Anterior cingulate cortex (tissue), 58 donors: ENCODE measurements at regions not wholly inside any gene's neighbourhood (a gene's known extent, or its start where the extent isn't known, plus 50 kb on each side); places are given as distances from the start of the nearest gene placed in this dataset.
"Not testable (repeated sequence)": the region's sequence is repeated elsewhere in the genome, so short reads cannot be mapped to it uniquely, and the experiment has no call there.

ENCODE experiments used
- DNase-seq, 58 donors: peaks; one replicate each; lab custom pipeline; 2025; lab: John Stamatoyannopoulos, UW

GRCh38 chr6:79396625-79397024 lies 140.6 kb downstream of the LCA5 start:
- DNase-seq: no peak

DNA sequence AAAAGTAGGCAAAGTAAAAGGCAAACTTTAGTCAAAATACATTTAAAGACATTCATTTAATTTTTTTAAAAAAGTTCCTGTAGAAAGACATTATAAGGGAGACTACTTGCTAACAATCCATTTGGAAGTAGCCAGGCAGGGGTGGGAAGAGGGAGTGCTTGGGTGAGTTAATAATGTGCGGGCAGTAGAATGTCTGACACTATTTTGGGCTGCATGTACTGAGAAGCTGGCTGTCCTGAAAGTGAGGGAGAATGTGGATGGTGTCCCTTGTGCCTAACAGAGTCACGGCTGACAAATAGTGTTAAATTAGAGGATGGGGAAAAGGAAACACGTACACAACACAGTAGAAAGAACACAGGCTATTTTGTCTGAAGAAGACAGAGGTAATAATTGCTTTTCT lies 142.5 kb downstream of the LCA5 start:
- no peak for DNase-seq

GRCh38 chr6:79392094-79392493 lies 145.1 kb downstream of the LCA5 start:
- DNase-seq: no peak

DNA sequence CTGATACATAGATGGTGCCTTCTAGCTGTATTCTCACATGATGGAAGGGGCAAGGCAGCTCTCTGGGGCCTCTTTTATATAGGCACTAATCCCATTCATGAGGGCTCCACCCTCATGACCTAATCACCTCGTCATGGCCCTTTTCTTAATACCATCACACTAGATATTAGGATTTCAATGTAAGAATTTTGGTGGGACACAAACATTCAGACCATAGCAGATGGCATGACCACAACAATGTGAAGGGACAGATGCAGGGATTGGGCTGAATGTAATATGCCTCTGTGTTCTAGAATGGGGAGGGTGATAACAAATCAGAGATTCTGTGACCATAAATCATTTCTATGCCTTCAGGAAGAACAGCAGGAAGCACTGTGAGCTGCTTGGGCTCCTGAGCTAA lies 145.8 kb downstream of the LCA5 start:
- DNase-seq: no peak

GRCh38 chr6:79385893-79386292 lies 151.3 kb downstream of the LCA5 start:
- no peak for DNase-seq

DNA sequence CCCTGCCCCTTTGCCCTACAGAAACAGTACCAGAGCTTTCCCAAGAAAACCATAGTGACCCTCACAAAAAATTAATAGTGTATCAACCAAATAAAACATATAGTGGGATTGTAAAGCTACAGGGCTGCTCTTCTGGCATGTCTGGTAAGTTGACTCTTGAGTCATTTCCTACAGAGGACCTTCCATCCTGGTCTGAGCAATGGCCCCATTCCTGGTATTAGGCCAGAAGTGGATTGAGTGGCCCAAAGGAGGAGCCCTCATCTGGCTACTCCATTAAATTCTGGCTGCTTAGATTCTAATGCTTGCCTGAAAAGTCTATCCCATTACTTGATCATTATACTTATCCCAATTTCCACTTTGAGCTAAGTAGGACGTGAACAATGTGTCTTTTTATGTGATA lies 150.9 kb upstream of the HMGN3 start:
- DNase-seq: no peak

GRCh38 chr6:79384845-79385244 lies 150.4 kb upstream of the HMGN3 start:
- DNase-seq: no peak

DNA sequence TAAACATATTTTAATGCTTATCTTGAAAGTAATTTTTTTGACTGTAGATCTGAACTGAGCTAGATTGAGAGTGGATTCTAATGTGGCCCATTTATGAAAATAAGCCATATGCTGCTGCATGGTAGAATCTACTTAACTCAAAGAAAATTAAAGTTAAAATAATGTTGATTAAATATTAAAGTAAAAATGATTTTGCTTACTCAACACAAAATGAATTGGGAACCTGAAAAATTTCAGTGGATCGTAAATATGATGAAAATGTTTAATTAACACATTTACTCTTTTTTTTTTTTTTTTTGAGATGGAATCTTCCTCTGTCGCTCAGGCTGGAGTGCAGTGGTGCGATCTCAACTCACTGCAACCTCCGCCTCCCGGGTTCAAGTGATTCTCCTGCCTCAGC lies 144.5 kb upstream of the HMGN3 start:
- no peak for DNase-seq

GRCh38 chr6:79377888-79378348 lies 143.4 kb upstream of the HMGN3 start:
- no peak for DNase-seq

DNA sequence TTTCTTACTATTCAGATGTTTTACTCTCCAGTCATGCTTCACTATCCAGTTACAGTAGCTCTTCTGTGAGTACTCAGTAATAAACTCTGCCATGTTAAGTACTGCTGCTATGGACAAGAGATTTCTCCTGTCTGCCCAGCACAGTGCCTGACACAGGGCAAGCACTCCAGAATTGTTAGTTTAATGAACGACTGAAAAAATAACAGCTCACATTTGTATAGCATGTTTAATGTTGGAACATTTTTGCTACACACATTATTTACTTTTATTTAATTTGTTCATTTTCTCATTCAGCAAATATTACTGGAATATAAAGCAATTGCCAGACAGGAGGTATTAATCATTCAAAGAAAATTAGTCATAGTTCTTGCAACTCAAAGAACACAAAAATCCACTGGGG lies 142.6 kb upstream of the HMGN3 start:
- DNase-seq: no peak

GRCh38 chr6:79375635-79376337 lies 141.3 kb upstream of the HMGN3 start:
- no peak for DNase-seq

DNA sequence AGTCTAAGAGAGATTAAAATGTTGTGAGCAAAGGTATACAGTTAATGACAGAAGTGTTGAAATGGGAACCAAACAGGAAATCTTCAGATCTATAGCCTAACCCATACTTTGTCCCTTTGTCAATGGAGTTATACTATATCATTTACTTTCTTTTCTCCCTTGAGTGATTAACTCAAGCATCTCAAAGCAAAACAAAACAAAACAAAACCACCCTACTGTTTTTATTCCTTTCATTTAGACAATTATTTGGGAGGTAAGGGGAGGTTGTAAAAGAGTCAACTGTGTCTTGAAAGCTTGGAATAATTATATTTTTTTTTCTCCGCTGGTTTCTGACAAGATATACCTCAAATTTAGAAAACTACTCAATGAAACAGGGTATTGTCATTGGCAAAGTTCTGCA lies 139.8 kb upstream of the HMGN3 start:
- DNase-seq: no peak

DNA sequence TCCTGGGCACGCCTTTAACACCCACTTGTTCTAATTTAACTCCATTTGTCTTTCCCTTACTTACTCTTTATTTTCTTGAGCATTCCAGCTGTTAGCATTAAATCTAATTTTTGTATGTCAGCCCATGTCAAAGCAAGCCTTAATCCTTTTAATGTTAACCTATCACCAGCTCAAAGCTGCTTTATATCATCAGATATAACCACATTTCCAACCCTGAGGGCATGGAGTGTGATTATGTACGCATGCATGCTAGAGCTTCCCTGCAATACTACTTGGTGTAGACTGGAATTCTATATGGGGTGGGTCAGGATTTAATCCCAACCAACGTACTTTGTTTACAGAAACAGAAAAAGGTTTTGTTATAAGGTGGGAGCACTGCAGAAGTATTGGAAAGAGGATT lies 139.4 kb upstream of the HMGN3 start:
- no peak for DNase-seq

DNA sequence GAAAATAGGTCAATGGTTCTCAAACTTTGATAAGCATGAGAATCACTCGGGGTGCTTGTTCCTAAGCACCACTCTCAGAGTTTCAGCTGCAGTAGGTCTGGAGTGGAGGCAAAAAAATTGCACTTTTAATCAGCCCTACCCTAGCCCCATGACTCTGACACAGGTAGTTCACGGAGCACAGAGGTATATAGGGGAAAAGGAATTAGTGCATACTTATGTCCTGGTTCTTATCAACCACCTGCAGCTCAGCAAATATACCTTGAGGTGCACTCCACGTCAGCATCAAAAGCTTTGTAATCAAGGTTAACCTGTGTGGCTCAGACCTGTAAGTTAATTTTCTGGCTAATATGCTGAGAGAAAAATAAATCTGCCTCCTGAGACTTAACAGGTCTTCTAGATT lies 138.8 kb upstream of the HMGN3 start:
- DNase-seq: no peak

DNA sequence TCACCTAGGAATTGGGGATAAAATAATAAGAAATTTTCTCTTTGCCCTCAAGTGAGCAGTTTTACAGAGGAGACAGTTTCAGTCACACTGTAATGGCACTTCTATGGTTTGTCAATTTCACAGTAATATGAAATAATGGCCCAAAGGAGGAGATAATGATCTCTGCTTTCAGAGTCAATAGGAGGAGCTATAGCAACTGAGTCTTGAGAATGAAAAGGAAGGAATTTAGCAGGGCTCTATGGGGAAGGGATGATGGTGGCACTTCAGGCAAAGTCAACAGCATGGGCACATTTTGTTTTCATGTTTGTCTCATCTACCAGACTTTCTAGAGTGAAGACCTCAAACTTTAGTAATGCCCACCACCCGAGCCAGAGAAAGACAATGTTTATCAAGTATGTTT lies 138.3 kb upstream of the HMGN3 start:
- DNase-seq: no peak

- DNase-seq: no peak
Measured at GRCh38 chr6:79369026-79369425, 134.5 kb upstream of the HMGN3 start.

GRCh38 chr6:79363441-79363840 lies 129.0 kb upstream of the HMGN3 start:
- DNase-seq: not testable (repeated sequence)

DNA sequence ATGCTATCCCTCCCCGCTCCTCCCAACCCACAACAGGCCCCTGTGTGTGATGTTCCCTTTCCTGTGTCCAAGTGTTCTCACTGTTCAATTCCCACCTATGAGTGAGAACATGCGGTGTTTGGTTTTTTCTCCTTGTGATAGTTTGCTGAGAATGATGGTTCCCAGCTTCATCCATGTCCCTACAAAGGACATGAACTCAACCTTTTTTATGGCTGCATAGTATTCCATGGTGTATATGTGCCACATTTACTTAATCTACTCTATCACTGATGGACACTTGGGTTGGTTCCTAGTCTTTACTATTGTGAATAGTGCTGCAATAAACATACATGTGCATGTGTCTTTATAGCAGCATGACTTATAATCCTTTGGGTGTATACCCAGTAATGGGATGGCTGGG lies 126.6 kb upstream of the HMGN3 start:
- not testable (repeated sequence) for DNase-seq

DNA sequence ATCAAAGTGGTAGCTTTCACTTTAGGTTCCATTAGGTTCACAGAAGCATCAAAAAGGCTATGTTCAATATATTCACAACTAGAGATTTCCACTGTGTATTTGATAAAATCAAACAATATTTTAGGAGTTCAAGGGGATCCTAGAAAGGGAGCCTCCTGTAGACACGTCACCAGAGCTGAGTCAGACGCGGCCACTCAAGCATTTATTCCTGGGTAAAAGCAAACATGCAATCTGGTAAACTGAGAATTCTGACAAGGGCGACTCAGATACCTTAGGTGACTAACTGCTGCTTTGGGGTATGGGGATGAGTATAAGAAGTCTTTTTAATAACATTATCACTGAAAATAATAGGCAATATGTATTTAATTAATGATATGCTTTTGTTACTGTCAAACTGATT lies 118.7 kb upstream of the HMGN3 start:
- DNase-seq: no peak

DNA sequence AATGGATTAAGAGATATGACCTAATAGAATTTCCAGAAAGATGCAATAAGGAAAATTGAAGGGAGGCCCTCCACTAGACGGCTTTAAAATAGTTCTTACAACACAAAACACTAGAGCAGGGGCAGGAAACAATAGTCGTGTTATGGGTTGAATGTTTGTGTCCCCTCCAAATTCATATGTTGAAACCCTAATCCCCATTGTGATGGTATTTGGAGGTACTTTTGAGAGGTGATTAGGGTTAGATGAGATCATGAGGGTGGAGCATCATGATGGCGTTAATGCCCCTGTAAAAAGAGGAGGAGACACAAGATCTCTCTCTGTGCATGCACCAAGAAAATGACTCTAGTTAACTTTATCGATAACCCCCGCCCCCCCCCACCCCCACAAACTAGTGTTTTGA lies 104.0 kb upstream of the HMGN3 start:
- no peak for DNase-seq

GRCh38 chr6:79335133-79335674 lies 100.7 kb upstream of the HMGN3 start:
- DNase-seq: no peak

DNA sequence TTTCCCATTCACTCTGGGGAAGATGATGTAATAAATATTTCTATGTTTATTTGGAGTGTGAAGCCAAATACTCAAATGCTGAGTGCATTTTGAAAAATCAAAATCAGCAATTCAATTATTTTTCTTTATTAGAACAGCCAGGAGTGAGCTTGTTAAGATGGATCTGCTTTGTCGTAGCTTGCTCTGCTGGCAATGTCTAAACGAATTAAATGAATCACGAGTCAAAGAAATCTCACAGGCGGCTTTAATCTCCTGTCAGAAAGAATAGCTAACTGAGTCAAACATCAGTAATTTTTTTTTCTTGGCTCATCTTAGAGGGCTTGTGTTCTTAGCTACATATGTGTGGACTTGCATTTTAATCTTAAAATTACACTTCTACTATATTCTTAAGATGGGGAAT lies 100.2 kb upstream of the HMGN3 start:
- no peak for DNase-seq

- DNase-seq: no peak
Measured at GRCh38 chr6:79330704-79331103, 96.2 kb upstream of the HMGN3 start.
